Neural cell (in vitro differentiated cells): ENCODE measurements at regions not wholly inside any gene's neighbourhood (a gene's known extent, or its start where the extent isn't known, plus 50 kb on each side); places are given as distances from the start of the nearest gene placed in this dataset.

ENCODE experiments used
- EP300 ChIP-seq: fragments of 450-650 bp; conservative IDR thresholded peaks from 2 replicates; pipeline ENCODE4 v1.6.1; 2014; ENCODE audit warnings: antibody characterized with exemption, mild to moderate bottlenecking, moderate library complexity; ENCODE audit not compliant: poor library complexity, severe bottlenecking
- EZH2 ChIP-seq: fragments of 200-600, 300-800 bp; shearing (Covaris generic), sonication (generic); IDR thresholded peaks from 2 replicates; pipeline ENCODE4 v1.6.1; 2014; ENCODE audit warnings: antibody characterized with exemption, low read length, borderline replicate concordance, mild to moderate bottlenecking; ENCODE audit not compliant: insufficient read depth, poor library complexity, severe bottlenecking
- MXI1 ChIP-seq: fragments of 450-650 bp; conservative IDR thresholded peaks from 2 replicates; pipeline ENCODE4 v1.6.1; 2014; ENCODE audit warnings: antibody characterized with exemption, mild to moderate bottlenecking; ENCODE audit not compliant: poor library complexity, severe bottlenecking
- POLR2AphosphoS5 ChIP-seq: IDR thresholded peaks from 2 replicates; pipeline ENCODE4 v1.6.1; 2012
- RAD21 ChIP-seq: fragments of 450-650 bp; conservative IDR thresholded peaks from 2 replicates; pipeline ENCODE4 v1.6.1; 2014; ENCODE audit warnings: antibody characterized with exemption, mild to moderate bottlenecking, moderate library complexity
- SMC3 ChIP-seq: fragments of 450-650 bp; conservative IDR thresholded peaks from 2 replicates; pipeline ENCODE4 v1.6.1; 2014; ENCODE audit warnings: antibody characterized with exemption, mild to moderate bottlenecking, moderate library complexity; ENCODE audit not compliant: poor library complexity
- TAF1 ChIP-seq: IDR thresholded peaks from 2 replicates; pipeline ENCODE4 v1.6.1; 2012; ENCODE audit warnings: low read depth
- TF ChIP-seq, protein P1 (sequence below): fragments of 450-650 bp; IDR thresholded peaks from 2 replicates; pipeline ENCODE4 v1.5.1; 2014; ENCODE audit warnings: antibody characterized with exemption, mild to moderate bottlenecking, moderate library complexity; ENCODE audit not compliant: poor library complexity, severe bottlenecking
- TF ChIP-seq, protein P2 (sequence below): IDR thresholded peaks from 2 replicates; pipeline ENCODE4 v1.6.1; 2012; ENCODE audit warnings: borderline replicate concordance

- TF ChIP-seq, protein P1, sequence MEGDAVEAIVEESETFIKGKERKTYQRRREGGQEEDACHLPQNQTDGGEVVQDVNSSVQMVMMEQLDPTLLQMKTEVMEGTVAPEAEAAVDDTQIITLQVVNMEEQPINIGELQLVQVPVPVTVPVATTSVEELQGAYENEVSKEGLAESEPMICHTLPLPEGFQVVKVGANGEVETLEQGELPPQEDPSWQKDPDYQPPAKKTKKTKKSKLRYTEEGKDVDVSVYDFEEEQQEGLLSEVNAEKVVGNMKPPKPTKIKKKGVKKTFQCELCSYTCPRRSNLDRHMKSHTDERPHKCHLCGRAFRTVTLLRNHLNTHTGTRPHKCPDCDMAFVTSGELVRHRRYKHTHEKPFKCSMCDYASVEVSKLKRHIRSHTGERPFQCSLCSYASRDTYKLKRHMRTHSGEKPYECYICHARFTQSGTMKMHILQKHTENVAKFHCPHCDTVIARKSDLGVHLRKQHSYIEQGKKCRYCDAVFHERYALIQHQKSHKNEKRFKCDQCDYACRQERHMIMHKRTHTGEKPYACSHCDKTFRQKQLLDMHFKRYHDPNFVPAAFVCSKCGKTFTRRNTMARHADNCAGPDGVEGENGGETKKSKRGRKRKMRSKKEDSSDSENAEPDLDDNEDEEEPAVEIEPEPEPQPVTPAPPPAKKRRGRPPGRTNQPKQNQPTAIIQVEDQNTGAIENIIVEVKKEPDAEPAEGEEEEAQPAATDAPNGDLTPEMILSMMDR, result no peak
- no peak for TF ChIP-seq EZH2
- no peak for TF ChIP-seq MXI1
- TF ChIP-seq POLR2AphosphoS5, result no peak
- TF ChIP-seq, protein P2, sequence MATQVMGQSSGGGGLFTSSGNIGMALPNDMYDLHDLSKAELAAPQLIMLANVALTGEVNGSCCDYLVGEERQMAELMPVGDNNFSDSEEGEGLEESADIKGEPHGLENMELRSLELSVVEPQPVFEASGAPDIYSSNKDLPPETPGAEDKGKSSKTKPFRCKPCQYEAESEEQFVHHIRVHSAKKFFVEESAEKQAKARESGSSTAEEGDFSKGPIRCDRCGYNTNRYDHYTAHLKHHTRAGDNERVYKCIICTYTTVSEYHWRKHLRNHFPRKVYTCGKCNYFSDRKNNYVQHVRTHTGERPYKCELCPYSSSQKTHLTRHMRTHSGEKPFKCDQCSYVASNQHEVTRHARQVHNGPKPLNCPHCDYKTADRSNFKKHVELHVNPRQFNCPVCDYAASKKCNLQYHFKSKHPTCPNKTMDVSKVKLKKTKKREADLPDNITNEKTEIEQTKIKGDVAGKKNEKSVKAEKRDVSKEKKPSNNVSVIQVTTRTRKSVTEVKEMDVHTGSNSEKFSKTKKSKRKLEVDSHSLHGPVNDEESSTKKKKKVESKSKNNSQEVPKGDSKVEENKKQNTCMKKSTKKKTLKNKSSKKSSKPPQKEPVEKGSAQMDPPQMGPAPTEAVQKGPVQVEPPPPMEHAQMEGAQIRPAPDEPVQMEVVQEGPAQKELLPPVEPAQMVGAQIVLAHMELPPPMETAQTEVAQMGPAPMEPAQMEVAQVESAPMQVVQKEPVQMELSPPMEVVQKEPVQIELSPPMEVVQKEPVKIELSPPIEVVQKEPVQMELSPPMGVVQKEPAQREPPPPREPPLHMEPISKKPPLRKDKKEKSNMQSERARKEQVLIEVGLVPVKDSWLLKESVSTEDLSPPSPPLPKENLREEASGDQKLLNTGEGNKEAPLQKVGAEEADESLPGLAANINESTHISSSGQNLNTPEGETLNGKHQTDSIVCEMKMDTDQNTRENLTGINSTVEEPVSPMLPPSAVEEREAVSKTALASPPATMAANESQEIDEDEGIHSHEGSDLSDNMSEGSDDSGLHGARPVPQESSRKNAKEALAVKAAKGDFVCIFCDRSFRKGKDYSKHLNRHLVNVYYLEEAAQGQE, result no peak
- no peak for TF ChIP-seq TAF1
- TF ChIP-seq RAD21, result no peak
- no peak for TF ChIP-seq EP300
- TF ChIP-seq SMC3, result no peak
These were observed 112.4 kb downstream of the ACER2 start for GRCh38 chr9:19521205-19521604.
